ENCODE measurements at regions not wholly inside any gene's neighbourhood (a gene's known extent, or its start where the extent isn't known, plus 50 kb on each side); places are given as distances from the start of the nearest gene placed in this dataset.

DNA sequence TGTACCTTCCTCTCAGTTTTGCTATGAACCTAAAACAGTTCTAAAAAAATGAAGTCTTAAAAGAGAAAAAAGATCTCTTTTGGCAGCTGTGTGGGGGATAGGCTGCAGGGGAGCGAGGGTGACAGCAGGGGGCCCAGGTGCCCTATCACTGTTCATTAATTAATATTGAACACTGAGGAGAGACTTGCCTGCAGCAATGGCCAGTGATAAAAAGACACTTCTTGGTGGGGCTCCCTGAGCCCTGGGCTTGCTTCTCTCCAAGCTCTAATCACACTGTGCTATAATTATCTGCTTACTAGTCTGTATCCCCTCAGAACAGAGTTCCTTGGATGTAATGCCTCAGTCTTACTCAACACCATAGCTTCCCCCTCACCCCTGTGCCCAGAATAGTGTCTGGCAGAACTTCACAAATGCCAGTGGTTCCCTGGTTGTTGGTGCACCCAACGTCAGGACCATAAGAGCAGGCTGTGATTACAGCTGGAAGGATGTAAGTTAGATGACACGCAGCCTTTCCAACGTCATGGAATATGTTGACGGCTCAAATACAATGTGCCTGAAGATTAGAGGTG lies 52.0 kb upstream of the IRX6 start:
- no peak overlapping the region for H3K4me3 ChIP-seq (ENCODE audit: control insufficient read depth, low read depth, low read length)
- TF ChIP-seq, protein P1, sequence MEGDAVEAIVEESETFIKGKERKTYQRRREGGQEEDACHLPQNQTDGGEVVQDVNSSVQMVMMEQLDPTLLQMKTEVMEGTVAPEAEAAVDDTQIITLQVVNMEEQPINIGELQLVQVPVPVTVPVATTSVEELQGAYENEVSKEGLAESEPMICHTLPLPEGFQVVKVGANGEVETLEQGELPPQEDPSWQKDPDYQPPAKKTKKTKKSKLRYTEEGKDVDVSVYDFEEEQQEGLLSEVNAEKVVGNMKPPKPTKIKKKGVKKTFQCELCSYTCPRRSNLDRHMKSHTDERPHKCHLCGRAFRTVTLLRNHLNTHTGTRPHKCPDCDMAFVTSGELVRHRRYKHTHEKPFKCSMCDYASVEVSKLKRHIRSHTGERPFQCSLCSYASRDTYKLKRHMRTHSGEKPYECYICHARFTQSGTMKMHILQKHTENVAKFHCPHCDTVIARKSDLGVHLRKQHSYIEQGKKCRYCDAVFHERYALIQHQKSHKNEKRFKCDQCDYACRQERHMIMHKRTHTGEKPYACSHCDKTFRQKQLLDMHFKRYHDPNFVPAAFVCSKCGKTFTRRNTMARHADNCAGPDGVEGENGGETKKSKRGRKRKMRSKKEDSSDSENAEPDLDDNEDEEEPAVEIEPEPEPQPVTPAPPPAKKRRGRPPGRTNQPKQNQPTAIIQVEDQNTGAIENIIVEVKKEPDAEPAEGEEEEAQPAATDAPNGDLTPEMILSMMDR (conservative IDR thresholded peaks at IDR 0.05; ENCODE audit: control insufficient read depth, insufficient read depth, low read depth, low read length): no peak
- DNase-seq (ENCODE audit: low read depth): no peak

DNA sequence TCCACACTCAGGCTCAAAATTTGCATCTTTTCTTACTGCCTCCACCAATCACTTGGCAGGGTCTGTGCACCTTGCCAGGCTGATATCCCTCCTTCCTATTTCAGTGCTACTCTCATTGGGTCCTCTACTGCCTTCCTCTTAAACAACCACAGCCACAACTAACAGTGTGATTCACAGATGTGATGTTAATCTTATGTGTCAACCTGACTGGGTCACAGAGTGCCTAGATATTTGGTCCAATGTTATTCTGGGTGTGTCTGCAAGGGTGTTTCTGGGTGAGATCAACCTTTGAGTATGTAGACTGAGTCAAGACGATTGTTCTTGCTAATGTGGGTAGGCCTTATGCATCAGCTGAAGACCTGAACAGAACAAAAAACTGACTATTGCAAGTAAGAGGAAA lies 51.3 kb upstream of the IRX6 start:
- TF ChIP-seq, protein P1 (conservative IDR thresholded peaks at IDR 0.05; ENCODE audit: control insufficient read depth, insufficient read depth, low read depth, low read length): no peak
- DNase-seq (ENCODE audit: low read depth): no peak
- H3K4me3 ChIP-seq (ENCODE audit: control insufficient read depth, low read depth, low read length): no peak overlapping the region

DNA sequence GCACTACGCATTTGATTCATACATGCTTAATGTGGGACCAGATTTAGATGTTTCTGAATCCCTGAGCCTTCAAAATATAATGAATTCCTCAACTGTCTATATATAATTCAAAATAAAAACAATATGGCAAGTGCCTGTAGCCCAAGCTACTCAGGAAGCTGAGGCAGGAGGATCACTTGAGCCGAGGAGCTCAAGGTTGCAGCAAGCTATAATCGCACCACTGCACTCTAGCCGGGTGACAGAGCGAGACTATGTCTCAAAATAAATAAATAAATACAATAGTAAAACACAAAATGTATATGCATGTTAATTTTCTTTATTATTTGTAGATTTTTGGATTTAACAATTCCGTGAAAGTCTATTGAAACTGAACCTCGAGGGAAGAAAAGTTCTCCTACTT lies 50.6 kb upstream of the IRX6 start:
- no peak overlapping the region for H3K4me3 ChIP-seq (ENCODE audit: control insufficient read depth, low read depth, low read length)
- TF ChIP-seq, protein P1 (conservative IDR thresholded peaks at IDR 0.05; ENCODE audit: control insufficient read depth, insufficient read depth, low read depth, low read length): no peak
- no peak for DNase-seq (ENCODE audit: low read depth)

DNA sequence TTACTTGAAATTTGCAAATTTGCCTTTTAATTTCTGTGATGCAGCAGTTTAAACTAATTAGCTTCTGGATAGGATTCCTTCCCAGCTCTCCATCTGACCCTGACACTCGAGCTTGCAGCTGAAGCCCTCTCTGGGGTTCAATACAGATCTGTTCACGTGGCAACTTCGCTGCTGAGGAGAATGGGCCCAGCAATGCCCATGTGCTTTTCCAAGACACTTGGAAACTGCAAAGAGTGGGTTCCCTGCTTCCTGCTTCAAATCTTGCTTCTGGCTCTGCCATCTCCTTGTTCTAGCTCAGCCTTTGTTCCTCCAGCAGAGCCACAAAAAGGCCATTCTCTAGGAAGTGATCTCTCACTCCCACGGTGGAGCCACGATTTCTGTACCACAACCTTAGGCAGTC lies 50.0 kb upstream of the IRX6 start:
- TF ChIP-seq, protein P1 (conservative IDR thresholded peaks at IDR 0.05; ENCODE audit: control insufficient read depth, insufficient read depth, low read depth, low read length): no peak
- no peak for DNase-seq (ENCODE audit: low read depth)
- no peak overlapping the region for H3K4me3 ChIP-seq (ENCODE audit: control insufficient read depth, low read depth, low read length)
